ENCODE measurements at regions not wholly inside any gene's neighbourhood (a gene's known extent, or its start where the extent isn't known, plus 50 kb on each side); places are given as distances from the start of the nearest gene placed in this dataset.
A peak's percentile ranks its signal among the peaks of the same experiment; 100 is the strongest.

DNA sequence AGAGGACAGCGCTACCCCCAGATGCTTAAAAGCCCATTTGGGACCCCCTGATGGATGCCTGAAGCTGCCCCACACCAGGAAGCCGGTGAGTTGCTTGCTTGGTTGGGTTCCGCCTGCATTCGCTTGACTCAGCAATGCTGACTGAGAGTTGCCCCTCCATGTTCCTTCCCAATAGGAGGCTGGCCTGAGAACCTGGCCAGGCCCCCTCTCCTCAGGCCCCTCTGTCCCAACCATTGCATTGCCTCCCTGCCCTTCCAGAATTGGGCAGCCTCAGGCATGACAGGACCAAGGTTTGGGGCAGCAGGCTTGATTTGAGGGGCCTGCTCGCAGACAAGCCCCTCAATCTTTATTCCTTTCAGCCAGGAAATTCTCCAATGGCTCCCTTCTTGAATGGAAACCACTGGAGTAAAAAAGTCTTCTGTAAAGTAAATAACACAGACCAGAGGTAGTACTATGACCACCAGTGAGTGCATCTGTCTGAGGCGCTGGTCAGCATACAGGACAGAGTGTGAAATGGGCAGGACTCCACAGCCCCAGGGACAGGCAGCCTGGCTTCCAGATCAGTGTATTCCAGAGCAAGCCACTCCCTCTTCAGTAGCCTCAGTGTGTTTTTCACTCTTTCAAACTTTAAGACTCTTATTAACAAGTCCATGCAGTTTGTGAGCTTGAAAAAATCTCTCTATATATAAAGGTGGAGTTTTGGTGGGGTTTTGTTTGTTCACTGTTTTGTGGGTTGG is 104.7 kb downstream of the C1QL2 start:
- H3K4me2 ChIP-seq, result no peak overlapping the region
- H3K4me1 Mint-ChIP-seq, result peaks cover 20% of the 10 kb centered on the region
- DNase-seq (ENCODE audit: low spot score), result no peak
- peaks cover 7% of the 10 kb centered on the region; the same call in 1 of the 2 replicates for H3K4me1 ChIP-seq (ENCODE audit: insufficient read depth)
- no peak for ATAC-seq
- peaks cover 4% of the 10 kb centered on the region for H3K27me3 Mint-ChIP-seq (ENCODE audit: insufficient read depth, low read depth, poor library complexity)
- 0 out of 2 replicates have a peak, but pooled peaks cover 8% of the 10 kb centered on the region for H3K9me2 ChIP-seq (ENCODE audit: insufficient read depth)
- H3K4me3 Mint-ChIP-seq, result no peak overlapping the region
- no peaks in the 10 kb centered on the region for H3F3A ChIP-seq (replicated peaks; ENCODE audit: low read depth)
- no peaks in the 10 kb centered on the region for H4K20me1 ChIP-seq (replicated peaks; ENCODE audit: insufficient read depth)
- H3K27ac Mint-ChIP-seq, result no peak overlapping the region
- TF ChIP-seq ZNF331 (CRISPR knock-in tag; IDR thresholded peaks at IDR 0.05; ENCODE audit: low read depth) (no peak), EZH2phosphoT487 (IDR thresholded peaks at IDR 0.05; ENCODE audit: unreplicated experiment) (no peak), JUNB (IDR thresholded peaks at IDR 0.05; ENCODE audit: unreplicated experiment) (no peak), EZH2 (IDR thresholded peaks at IDR 0.05; ENCODE audit: low read depth, unreplicated experiment) (no peak), CREB1 (CRISPR knock-in tag; IDR thresholded peaks at IDR 0.05; ENCODE audit: low read depth) (no peak), NANOG (IDR thresholded peaks at IDR 0.05; ENCODE audit: borderline replicate concordance) (no peak), STAT1 (IDR thresholded peaks at IDR 0.05; ENCODE audit: unreplicated experiment) (no peak)
- TF ChIP-seq, protein P1, sequence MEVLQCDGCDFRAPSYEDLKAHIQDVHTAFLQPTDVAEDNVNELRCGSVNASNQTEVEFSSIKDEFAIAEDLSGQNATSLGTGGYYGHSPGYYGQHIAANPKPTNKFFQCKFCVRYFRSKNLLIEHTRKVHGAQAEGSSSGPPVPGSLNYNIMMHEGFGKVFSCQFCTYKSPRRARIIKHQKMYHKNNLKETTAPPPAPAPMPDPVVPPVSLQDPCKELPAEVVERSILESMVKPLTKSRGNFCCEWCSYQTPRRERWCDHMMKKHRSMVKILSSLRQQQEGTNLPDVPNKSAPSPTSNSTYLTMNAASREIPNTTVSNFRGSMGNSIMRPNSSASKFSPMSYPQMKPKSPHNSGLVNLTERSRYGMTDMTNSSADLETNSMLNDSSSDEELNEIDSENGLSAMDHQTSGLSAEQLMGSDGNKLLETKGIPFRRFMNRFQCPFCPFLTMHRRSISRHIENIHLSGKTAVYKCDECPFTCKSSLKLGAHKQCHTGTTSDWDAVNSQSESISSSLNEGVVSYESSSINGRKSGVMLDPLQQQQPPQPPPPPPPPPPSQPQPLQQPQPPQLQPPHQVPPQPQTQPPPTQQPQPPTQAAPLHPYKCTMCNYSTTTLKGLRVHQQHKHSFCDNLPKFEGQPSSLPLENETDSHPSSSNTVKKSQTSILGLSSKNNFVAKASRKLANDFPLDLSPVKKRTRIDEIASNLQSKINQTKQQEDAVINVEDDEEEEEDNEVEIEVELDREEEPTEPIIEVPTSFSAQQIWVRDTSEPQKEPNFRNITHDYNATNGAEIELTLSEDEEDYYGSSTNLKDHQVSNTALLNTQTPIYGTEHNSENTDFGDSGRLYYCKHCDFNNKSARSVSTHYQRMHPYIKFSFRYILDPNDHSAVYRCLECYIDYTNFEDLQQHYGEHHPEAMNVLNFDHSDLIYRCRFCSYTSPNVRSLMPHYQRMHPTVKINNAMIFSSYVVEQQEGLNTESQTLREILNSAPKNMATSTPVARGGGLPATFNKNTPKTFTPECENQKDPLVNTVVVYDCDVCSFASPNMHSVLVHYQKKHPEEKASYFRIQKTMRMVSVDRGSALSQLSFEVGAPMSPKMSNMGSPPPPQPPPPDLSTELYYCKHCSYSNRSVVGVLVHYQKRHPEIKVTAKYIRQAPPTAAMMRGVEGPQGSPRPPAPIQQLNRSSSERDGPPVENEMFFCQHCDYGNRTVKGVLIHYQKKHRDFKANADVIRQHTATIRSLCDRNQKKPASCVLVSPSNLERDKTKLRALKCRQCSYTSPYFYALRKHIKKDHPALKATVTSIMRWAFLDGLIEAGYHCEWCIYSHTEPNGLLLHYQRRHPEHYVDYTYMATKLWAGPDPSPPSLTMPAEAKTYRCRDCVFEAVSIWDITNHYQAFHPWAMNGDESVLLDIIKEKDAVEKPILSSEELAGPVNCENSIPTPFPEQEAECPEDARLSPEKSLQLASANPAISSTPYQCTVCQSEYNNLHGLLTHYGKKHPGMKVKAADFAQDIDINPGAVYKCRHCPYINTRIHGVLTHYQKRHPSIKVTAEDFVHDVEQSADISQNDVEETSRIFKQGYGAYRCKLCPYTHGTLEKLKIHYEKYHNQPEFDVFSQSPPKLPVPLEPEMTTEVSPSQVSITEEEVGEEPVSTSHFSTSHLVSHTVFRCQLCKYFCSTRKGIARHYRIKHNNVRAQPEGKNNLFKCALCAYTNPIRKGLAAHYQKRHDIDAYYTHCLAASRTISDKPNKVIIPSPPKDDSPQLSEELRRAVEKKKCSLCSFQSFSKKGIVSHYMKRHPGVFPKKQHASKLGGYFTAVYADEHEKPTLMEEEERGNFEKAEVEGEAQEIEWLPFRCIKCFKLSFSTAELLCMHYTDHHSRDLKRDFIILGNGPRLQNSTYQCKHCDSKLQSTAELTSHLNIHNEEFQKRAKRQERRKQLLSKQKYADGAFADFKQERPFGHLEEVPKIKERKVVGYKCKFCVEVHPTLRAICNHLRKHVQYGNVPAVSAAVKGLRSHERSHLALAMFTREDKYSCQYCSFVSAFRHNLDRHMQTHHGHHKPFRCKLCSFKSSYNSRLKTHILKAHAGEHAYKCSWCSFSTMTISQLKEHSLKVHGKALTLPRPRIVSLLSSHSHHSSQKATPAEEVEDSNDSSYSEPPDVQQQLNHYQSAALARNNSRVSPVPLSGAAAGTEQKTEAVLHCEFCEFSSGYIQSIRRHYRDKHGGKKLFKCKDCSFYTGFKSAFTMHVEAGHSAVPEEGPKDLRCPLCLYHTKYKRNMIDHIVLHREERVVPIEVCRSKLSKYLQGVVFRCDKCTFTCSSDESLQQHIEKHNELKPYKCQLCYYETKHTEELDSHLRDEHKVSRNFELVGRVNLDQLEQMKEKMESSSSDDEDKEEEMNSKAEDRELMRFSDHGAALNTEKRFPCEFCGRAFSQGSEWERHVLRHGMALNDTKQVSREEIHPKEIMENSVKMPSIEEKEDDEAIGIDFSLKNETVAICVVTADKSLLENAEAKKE (CRISPR knock-in tag; IDR thresholded peaks at IDR 0.05), result no peak
- TF ChIP-seq, protein P2, sequence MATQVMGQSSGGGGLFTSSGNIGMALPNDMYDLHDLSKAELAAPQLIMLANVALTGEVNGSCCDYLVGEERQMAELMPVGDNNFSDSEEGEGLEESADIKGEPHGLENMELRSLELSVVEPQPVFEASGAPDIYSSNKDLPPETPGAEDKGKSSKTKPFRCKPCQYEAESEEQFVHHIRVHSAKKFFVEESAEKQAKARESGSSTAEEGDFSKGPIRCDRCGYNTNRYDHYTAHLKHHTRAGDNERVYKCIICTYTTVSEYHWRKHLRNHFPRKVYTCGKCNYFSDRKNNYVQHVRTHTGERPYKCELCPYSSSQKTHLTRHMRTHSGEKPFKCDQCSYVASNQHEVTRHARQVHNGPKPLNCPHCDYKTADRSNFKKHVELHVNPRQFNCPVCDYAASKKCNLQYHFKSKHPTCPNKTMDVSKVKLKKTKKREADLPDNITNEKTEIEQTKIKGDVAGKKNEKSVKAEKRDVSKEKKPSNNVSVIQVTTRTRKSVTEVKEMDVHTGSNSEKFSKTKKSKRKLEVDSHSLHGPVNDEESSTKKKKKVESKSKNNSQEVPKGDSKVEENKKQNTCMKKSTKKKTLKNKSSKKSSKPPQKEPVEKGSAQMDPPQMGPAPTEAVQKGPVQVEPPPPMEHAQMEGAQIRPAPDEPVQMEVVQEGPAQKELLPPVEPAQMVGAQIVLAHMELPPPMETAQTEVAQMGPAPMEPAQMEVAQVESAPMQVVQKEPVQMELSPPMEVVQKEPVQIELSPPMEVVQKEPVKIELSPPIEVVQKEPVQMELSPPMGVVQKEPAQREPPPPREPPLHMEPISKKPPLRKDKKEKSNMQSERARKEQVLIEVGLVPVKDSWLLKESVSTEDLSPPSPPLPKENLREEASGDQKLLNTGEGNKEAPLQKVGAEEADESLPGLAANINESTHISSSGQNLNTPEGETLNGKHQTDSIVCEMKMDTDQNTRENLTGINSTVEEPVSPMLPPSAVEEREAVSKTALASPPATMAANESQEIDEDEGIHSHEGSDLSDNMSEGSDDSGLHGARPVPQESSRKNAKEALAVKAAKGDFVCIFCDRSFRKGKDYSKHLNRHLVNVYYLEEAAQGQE (IDR thresholded peaks at IDR 0.05; ENCODE audit: unreplicated experiment), result no peak
- 0 out of 2 replicates have a peak overlapping the region, but pooled peaks have one; percentile 14 for H2AFZ ChIP-seq
- peaks cover 4% of the 10 kb centered on the region for H3K36me3 Mint-ChIP-seq (ENCODE audit: low read depth)
- no peaks in the 10 kb centered on the region; the same call in 1 of the 2 replicates for H3K36me3 ChIP-seq (ENCODE audit: insufficient read depth)
- H3K79me2 ChIP-seq (replicated peaks; ENCODE audit: insufficient read depth), result no peaks in the 10 kb centered on the region
- peaks cover 13% of the 10 kb centered on the region; the same call in 2 of the 3 replicates for H3K9me3 Mint-ChIP-seq
- no peak overlapping the region for H3K27ac ChIP-seq (ENCODE audit: low read depth)
- no peak overlapping the region for H3K4me3 ChIP-seq
- H3K27me3 ChIP-seq (ENCODE audit: insufficient read depth), result no peaks in the 10 kb centered on the region

Measured in GM23338 (cell line).